ENCODE measurements at regions not wholly inside any gene's neighbourhood (a gene's known extent, or its start where the extent isn't known, plus 50 kb on each side); places are given as distances from the start of the nearest gene placed in this dataset.

- TF ChIP-seq CTCF (IDR thresholded peaks at IDR 0.05) (no peak), POLR2A (IDR thresholded peaks at IDR 0.05) (no peak)
These were observed 400.5 kb upstream of the DAB2 start for GRCh38 chr5:39825301-39825700.

All from uterus (tissue), 2 donors.